HG03139 (cell line): ENCODE measurements at regions not wholly inside any gene's neighbourhood (a gene's known extent, or its start where the extent isn't known, plus 50 kb on each side); places are given as distances from the start of the nearest gene placed in this dataset.

ENCODE experiments used
- ATAC-seq: cut with Tn5 transposase; IDR thresholded peaks from one replicate; pipeline ENCODE4 v1.9.1; 2021; ENCODE audit not compliant: unreplicated experiment

DNA sequence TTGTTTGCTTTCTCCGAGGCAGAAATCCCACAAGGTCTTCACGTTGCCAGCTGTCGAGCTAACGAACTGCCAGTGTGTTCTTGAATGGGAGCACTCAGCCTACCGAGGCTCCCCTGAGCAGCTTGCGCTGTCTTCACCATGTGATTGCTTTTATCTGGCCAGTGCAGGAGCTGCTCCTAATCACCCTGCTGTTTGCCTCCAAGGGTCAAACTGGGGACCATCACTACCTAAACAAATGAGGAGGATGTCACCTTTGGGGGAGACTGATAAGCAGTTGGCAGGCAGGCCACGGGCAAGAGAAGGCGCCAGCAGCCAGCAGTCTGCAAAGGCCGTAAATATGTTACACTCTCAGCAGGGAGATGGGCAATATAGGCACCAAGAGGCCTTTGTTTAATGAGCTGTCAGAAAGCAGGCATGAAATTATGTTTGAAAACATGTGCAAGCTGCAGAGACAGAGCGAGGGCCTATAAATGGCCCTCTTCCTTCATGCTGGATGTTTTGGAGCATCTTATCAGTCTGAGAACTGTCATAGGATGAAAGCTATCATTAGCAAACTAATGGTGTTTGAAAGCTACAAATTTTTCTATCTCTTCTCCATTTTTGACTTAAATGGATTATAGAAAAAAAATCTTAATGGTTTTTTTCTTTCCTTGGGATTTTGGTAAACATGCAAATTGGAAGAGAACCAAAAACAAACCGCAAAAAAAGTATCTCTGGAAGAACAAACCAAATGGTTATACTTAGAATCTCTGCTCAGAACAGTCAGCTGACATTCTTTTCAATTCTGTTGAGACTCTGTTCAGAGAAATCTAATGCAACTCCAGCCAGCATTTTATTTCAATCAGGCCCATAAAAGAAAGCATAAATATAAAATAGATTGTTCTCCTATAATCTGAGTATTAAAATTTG lies 267.3 kb upstream of the NPVF start:
- ATAC-seq: no peak

DNA sequence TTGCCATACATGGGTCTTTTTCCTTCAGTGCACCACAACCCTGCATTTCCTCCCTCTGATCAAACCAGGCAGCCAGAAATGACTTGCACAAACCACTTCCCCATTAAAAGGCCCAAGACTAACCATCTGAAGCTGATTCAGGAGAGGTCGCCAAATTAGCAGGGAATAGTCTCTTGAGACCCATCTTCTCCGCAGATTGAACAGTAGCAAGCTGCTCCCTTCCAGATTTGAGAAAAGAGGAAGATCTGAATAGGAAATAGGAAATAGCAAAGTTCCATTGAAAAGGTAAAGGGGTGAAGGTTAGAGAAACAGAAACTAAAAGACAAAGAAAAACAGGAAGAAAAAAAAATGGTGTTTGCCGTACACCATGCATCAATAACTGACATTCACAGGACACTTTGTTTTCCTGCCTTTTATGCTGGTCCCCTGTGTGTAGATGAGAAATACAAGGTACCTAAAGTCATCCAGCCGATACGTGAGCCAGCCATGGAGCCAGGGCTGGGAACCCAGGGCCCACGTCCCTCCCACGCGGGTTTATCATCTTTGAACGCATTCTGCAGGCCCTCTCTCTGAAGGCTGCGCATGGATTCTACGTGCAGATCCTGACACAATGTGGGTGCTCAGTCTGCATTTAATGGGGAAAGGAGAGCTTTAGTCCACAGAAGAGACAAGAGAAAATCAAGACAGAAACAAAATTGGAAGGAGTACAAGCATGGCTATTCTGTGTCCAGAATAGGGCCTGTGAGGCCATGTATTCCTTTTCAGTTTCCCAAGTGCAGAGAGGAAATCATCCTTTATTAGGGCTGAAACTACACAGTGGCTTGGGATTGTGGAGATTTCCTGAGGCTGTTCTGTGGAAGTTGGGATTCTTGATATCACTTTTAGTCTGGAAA lies 268.4 kb upstream of the NPVF start:
- ATAC-seq: peak; percentile 66

DNA sequence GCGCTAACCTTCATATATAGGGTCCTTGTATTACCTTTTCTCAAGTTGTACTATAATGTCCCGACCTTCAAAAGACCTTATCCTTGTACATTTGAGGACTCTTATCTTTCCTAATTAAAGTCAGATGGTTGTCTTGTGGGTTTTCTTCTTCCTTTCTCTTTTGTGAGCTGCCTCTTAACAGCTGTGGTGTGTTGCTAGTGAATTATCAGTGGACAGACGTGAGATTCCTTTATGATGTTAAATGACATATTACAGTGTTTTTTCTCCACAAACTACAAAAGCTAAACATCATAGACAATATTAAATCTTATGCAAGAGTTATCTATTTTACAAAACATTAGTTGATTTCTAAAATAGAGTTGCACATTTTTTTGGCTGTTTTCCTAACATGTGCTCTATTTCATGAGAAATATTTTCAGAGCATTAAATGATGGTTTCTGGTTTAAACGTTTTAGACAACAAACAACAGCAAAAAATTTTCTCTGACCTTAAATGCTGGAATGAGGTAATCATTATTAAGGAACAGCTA lies 272.2 kb upstream of the NPVF start:
- no peak for ATAC-seq

DNA sequence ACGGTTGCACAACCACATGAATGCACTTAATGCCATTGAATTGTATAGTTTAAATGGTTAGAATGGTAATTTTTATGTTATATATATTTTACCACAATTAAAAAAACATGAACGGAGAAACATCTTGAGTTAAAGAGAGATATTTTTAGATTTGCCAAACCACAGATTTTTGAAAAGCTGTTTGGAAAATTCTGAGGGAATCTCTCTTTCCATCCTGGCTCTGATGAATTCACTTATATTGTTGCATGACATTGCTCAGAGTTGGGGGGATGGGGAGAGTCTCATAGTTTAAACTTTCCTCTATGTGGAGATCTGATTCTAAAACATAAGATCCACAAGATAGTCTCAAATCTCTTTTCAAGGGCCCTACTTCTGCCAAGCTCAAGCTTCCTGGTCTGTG lies 275.0 kb upstream of the NPVF start:
- ATAC-seq: no peak

DNA sequence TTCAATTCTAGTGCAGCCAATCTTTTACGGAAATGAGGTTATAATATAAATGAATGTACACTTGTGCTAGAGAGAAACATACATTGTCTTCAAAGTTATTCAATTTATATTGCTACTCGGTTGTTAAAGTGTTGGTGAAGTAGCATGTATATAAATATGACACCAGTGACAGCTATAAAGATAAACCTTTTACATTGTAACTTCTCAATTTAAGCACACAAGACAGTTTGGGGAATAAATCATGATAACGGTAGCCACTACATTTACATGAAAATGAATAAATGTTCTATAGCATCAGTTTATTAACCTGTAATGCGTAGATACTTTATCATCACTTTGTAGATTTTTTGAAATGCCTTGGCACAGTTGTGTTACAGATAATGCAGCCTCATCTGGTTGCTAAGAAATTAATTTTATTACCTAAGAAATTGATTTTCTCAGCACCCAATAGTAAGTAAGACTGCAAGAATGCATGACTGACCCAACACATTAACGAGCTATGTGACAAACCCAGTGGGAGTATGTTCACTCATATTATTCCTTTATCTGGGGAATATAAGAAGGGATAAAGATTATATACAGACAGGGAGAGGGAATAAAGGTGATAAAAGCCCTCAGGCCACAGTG lies 283.9 kb upstream of the NPVF start:
- no peak for ATAC-seq

DNA sequence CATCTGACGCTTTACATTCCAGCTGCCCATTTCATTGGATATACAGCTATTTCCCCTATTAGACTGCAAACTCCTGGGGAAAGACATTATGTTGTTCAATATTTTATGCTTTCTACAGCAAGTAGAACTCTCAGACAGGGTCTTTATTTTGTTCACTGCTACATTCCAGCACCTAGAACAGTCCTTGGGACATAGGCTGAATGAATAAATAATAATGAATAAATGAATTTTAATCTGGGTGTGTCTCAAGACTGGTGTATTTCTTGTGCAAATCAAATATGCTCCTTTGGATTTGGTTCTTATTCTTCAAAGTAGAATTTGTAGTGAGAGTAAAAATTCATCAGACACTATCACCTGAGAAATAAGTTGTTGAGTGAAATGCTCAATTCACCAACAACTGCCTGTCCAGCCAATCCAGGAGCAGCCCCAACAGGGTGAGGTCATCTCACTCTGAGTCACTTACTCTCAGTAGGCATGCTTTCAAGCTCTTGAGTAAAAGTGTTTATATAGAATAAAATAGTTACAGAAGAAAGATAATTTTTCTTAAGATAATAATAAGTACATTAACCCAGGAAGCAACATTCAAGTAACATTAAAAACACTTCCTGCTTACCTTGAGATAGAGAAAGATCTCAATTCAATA lies 287.5 kb upstream of the NPVF start:
- ATAC-seq: no peak

DNA sequence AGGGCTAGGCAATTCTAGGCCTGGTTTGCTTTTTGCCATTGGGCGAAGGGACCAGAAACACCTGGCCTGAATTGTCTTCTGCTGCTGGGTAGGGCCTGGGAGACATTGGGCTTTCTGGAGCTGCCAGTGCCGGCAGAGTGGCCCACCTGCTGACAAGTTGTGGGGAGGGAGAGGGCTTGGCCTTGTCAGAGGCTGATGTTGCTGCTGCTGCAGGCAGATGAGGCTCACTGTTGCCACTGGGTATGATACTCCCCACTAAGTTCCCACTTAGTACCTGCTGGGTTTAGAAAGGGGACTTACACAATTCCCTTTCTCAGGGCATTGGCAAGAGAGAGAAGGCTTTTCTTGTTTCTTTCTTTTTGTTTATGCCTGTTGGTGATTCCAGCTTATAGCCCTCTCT lies 289.6 kb upstream of the NPVF start:
- ATAC-seq: no peak

DNA sequence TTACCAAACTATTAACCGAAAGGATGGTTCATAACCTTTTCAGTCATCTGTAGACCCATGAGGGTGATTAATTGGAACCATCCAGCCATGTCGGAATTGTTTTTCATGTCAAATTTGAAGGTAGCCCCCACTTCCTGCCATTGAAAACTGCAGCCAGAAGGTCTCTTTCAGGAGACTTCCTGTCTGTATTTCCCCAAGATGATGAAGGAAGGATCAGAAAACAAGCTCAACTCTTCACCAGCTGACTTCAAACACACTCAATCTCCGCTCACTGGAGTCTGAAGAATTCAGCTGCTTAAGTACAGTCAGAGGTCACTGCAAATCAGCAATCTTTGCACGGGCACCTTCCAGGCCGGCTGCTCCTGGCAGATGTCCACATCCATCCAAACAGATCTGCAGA lies 291.7 kb upstream of the NPVF start:
- no peak for ATAC-seq

DNA sequence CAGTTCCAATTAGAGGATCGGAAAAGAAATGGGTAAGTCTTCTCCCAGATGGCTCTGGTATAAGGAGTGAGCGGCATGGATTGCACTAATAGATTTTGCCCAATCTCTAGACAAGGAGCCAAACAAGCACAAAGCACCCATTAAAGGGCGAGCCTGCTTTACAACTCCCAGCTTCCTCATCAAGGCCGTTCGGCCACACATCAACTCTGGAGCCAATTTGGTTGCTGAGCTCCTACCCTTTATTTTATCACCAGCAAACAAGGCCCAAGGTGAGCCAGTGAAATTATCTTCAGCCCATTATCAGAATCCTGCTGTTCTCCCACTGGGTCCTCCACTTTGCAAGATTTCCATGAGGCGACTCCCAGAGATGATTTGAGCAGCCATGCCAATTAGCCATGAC lies 292.2 kb upstream of the NPVF start:
- no peak for ATAC-seq

DNA sequence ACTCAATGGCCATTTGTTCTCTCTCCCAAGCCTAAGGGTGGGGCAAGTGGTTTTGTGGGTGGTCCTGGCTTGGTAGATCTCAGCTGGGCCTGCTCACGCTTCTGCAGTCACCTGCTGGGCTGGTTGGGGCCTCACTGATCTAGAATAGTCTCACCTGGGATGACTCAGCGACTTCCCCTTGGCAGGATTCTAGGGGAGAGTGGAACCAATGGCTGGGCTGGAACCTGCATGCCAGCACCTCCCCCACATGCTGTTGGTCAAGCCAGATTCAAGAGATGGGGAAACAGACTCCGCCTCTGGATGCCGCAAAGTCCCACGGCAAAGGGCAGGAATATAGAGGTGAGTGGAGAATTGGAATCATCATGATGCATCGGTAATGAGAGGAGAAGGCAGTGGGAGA lies 292.9 kb upstream of the NPVF start:
- ATAC-seq: no peak

DNA sequence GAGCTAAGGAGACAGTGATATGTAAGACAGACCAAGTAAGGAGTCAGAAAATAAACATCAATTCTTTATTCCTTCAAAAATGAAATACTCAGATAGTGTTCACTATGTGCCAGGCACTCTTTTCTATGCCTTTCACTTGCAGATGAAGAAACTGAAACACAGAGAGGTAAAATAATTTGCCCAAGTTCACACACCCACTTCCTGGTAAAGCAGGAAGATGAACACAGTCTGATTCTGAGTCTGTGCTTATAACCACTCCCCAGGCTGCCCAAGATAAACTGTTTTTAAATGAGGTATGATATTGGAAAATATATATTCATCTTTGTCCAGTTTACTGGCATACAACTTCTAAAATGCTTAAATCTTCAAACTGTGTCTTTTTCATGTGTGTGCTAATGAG lies 294.4 kb upstream of the NPVF start:
- ATAC-seq: no peak

DNA sequence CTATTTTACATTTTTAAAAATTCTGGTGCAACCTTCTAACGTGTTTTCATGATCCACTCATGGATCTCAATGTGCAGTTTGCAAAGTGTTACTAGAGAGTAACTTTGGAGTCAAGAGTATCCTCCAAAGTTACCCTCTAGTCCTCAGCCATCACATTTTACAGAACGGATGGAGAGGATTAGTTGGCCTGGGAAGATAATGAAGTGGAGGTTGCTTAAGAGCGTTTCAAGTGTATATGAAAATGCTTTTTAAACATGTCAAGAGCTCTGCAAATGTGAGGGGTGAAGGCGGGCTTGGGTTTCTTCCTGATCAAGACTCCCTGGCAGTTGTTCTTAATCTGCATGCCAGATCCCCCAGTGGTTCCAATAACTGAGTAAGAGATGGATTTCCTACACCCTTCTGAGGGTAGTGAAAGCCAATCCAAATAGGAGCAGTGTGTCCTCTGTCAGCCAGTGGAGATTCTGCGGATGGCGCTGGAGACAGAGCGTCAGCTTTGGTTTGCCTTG lies 299.4 kb upstream of the NPVF start:
- no peak for ATAC-seq

DNA sequence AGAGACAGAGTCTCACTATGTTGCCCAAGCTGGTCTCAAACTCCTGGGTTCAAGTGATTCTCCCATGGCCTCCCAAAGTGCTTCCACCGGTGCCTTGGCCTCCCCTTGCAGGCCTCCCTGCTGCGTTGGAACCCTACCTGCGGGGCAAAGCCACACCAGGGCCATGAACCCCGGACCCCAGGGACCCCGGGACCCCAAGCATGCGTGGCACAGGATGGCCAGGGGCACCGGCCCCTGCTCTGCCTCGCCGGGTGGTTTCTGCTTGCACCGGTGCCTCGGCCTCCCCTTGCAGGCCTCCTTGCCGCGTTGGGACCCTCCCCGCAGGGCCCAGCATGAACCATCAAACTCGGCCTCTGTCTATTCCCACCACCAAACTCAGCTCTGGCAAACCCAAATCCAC lies 301.0 kb upstream of the NPVF start:
- no peak for ATAC-seq

DNA sequence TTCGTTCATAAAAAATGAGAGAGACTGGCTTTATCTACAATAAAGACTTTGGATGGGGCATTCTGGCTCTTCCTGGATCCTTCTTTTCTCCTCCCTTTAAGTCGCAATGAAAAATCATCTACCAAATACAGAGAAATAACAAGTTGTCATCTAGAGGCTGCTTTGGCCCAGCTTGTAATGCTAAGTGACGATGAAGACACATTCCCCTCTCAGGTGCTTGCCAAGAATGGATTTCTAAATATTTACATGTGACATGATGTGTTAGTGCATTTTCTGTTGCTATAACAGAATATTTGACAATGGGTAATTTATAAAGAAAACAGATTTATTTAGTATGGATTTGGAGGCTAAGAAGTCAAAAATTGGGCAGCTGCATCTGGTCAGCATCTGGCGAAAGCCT lies 308.6 kb upstream of the NPVF start:
- ATAC-seq: no peak

DNA sequence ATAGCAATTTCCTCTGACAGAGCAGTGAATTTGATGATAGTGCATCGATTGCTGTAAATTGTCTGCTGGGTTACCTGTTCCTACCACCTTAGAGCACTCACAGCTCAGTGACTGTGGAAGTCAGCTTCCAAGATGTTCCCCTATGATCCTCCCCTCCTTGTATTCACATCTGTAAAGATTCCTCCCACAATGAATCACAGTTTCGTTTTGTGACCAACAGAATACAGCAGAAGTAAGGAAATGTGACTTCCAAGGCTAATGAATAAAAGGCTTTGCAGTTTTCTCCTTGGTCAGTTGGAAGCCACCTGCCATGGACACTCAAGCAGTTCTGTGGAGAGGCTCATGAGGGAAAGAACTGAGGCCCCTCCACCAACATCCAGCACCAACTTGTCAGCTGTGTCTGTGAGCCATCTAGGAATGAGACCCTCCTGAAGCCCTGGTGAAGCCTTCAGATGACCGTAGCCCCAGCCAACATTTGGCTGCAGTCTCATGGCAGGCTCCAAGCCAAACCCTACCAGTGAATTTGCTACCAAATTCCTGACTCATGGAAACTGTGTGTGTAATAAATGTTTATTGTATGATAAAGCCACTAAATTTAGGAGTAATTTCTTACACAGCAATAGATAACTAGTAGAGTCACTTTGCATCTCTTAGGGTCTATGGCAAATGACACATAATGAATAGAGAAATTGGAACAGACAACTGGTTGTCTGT lies 309.5 kb upstream of the NPVF start:
- ATAC-seq: no peak

DNA sequence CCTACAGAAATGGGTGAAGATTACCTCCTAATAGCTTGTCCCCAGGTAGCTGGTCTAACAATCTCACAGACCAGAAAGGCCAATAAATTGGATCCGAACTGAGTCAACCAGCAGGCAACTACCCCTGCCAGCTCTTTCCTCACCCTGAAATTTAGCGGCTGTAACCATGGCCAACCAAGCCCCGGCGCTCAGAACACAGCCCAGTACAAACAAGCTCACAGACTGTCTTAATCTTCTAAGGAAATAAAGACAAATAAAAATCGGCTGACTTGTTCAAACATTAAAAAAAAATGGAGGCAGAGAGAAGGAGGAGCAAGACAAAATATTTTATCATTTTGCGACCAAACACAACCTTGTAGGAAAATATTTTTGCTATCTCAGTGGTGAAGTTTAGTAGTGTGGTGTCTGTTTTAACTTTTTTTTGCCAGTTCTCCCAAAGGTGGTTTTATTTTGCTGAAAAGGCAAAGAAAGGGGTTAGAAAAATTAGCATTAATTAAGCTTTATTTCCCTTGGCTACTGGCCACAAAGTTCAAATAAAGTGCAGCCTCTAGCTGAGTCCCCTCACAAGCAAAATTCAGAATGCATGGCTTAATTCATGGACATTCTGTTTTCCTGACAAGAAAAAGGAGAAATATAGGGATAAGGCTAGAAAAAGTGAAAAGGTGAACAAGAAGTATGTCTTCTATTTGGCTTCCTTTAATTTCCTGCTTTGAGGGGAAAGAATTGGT lies 313.0 kb upstream of the NPVF start:
- ATAC-seq: no peak

DNA sequence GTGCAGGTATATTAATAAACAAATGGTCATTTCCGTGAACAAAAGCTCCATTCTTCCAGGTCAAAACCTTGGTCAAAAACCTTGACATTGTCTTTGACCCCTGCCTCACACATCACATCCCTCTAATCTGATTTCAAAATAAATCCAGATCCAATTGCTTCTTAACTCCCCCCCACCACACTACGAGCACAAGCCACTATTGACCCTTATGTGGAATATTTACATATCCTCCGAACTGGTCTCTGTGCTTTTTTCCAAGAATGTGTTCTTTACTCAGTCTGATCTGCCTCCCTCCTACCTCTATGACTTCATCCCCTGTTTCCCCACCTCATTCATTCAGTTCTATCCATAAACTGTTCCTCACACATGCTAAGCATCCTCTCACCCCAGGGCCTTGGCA lies 313.6 kb upstream of the NPVF start:
- no peak for ATAC-seq

DNA sequence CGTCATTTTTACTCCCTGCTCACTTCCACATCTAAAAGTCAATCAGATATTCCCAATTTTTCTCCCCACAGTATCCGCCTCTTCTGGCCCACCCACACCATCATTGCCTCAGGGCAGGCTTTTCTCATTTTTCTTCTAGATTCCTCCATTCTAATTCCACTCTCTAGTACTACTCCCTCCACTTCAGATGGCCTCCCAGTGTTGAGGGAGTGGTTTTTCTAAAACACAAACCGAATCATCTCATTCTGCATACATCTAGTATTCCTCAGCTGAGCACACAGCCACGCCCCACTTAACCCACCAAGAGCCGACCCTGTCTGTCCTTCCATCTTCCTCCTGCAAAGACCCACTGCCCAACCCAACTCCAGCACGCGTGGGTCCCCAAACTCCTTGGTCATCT lies 314.9 kb upstream of the NPVF start:
- ATAC-seq: no peak

DNA sequence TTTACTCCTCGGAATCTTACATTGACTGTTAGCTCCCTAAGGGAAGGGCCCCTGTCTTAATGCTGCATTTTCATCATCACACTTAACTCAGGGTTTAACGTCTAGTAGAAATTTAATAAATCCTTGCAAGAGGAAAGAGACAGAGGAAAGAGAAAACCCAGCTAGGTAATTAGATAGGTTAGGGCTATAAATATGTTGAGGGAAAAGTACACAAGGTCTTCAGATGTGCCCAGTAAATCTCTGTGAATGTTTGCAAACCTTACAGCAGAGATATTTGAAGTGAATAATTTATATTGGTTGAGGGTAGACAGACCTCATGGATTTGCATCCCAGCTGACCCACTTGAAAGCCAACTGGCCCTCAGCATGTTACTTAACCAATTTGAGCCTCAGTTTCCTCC lies 315.5 kb upstream of the NPVF start:
- ATAC-seq: no peak
